Activated naive CD8-positive, alpha-beta T cell treated with anti-CD3 and anti-CD28 coated beads, Interleukin-2, amount 10 ng/mL, durations not matched to agents 7 days and 5 days (primary cell): ENCODE measurements at regions not wholly inside any gene's neighbourhood (a gene's known extent, or its start where the extent isn't known, plus 50 kb on each side); places are given as distances from the start of the nearest gene placed in this dataset.

Experiments used
- ATAC-seq: fragments of 150-1000 bp; cut with Tn5 transposase; one replicate; pipeline ENCODE4 v1.10.0; 2021; ENCODE audit warnings: low read depth, moderate library complexity
- POLR2A ChIA-PET: fragments of 350-600 bp; sonication (Branson Sonifier 250); formaldehyde crosslinking; loops from one replicate; lab custom pipeline; 2021; ENCODE audit warnings: antibody characterized with exemption; lab: Charles Lee
- DNase-seq: peaks from one replicate; pipeline ENCODE4 v3.0.0; 2021
- H3K27ac Mint-ChIP-seq: one replicate; pipeline ENCODE4 v1.8.0; 2022; ENCODE audit warnings: mild to moderate bottlenecking, mixed read lengths
- H3K27me3 Mint-ChIP-seq: one replicate; pipeline ENCODE4 v1.8.0; 2022; ENCODE audit warnings: mild to moderate bottlenecking, moderate library complexity, mixed read lengths
- H3K36me3 Mint-ChIP-seq: one replicate; pipeline ENCODE4 v1.8.0; 2021; ENCODE audit warnings: mild to moderate bottlenecking, mixed read lengths
- H3K4me1 Mint-ChIP-seq: one replicate; pipeline ENCODE4 v1.8.0; 2021; ENCODE audit warnings: mixed read lengths
- H3K4me3 Mint-ChIP-seq: one replicate; pipeline ENCODE4 v1.8.0; 2022; ENCODE audit warnings: mild to moderate bottlenecking, moderate library complexity, mixed read lengths
- H3K9me3 Mint-ChIP-seq: one replicate; pipeline ENCODE4 v1.8.0; 2021; ENCODE audit warnings: mixed read lengths

- H3K9me3 Mint-ChIP-seq = peaks cover 3% of the 10 kb centered on the region
- peaks cover 18% of the 10 kb centered on the region for H3K27me3 Mint-ChIP-seq
- DNase-seq (no peak), ATAC-seq (no peak)
- H3K4me1 Mint-ChIP-seq = no peaks in the 10 kb centered on the region
- no peaks in the 10 kb centered on the region for H3K36me3 Mint-ChIP-seq
- POLR2A ChIA-PET = no interaction called here
- H3K27ac Mint-ChIP-seq = no peak overlapping the region
- no peak overlapping the region for H3K4me3 Mint-ChIP-seq
Measured at GRCh38 chr15:39118510-39118909, 462.4 kb upstream of the THBS1 start.

- Mint-ChIP-seq H3K27me3 (peaks cover 16% of the 10 kb centered on the region), H3K36me3 (no peaks in the 10 kb centered on the region), H3K4me1 (peaks cover 9% of the 10 kb centered on the region), H3K27ac (no peak overlapping the region), H3K4me3 (no peak overlapping the region), H3K9me3 (no peaks in the 10 kb centered on the region)
- ATAC-seq (no peak), DNase-seq (no peak)
- POLR2A ChIA-PET = no interaction called here
Measured at GRCh38 chr15:39124155-39124552, 456.7 kb upstream of the THBS1 start.

GRCh38 chr15:39124553-39125171 lies 456.2 kb upstream of the THBS1 start:
- DNase-seq (no peak), ATAC-seq (no peak)
- POLR2A ChIA-PET = no interaction called here
- Mint-ChIP-seq H3K4me1 (peaks cover 9% of the 10 kb centered on the region), H3K9me3 (no peaks in the 10 kb centered on the region), H3K4me3 (no peak overlapping the region), H3K36me3 (no peaks in the 10 kb centered on the region), H3K27ac (no peak overlapping the region), H3K27me3 (peaks cover 14% of the 10 kb centered on the region)

GRCh38 chr15:39125226-39125625 lies 455.7 kb upstream of the THBS1 start:
- Mint-ChIP-seq H3K4me1 (peaks cover 9% of the 10 kb centered on the region), H3K27me3 (peaks cover 11% of the 10 kb centered on the region), H3K4me3 (no peak overlapping the region), H3K9me3 (no peaks in the 10 kb centered on the region), H3K27ac (no peak overlapping the region), H3K36me3 (no peaks in the 10 kb centered on the region)
- DNase-seq = no peak
- ATAC-seq = no peak
- POLR2A ChIA-PET = no interaction called here

GRCh38 chr15:39125904-39126303 lies 455.0 kb upstream of the THBS1 start:
- POLR2A ChIA-PET = no interaction called here
- DNase-seq (peak; percentile 30), ATAC-seq (no peak)
- H3K27ac Mint-ChIP-seq = no peak overlapping the region
- peaks cover under 1% of the 10 kb centered on the region for H3K36me3 Mint-ChIP-seq
- H3K4me3 Mint-ChIP-seq = no peak overlapping the region
- H3K4me1 Mint-ChIP-seq = peaks cover 9% of the 10 kb centered on the region
- peaks cover under 1% of the 10 kb centered on the region for H3K9me3 Mint-ChIP-seq
- peaks cover 12% of the 10 kb centered on the region for H3K27me3 Mint-ChIP-seq

GRCh38 chr15:39127151-39127790 lies 453.6 kb upstream of the THBS1 start:
- H3K4me3 Mint-ChIP-seq = no peak overlapping the region
- H3K9me3 Mint-ChIP-seq = peaks cover 1% of the 10 kb centered on the region
- POLR2A ChIA-PET = no interaction called here
- peaks cover 9% of the 10 kb centered on the region for H3K4me1 Mint-ChIP-seq
- peaks cover 2% of the 10 kb centered on the region for H3K36me3 Mint-ChIP-seq
- no peak for DNase-seq
- H3K27ac Mint-ChIP-seq = no peak overlapping the region
- no peak for ATAC-seq
- H3K27me3 Mint-ChIP-seq = peaks cover 21% of the 10 kb centered on the region

- H3K27me3 Mint-ChIP-seq = peaks cover 22% of the 10 kb centered on the region
- peak; percentile 45 for ATAC-seq
- peaks cover 2% of the 10 kb centered on the region for H3K36me3 Mint-ChIP-seq
- peaks cover 1% of the 10 kb centered on the region for H3K9me3 Mint-ChIP-seq
- H3K27ac Mint-ChIP-seq = no peak overlapping the region
- DNase-seq = no peak
- POLR2A ChIA-PET = no interaction called here
- peaks cover 9% of the 10 kb centered on the region for H3K4me1 Mint-ChIP-seq
- no peak overlapping the region for H3K4me3 Mint-ChIP-seq
Measured at GRCh38 chr15:39127925-39128617, 452.8 kb upstream of the THBS1 start.

- Mint-ChIP-seq H3K4me3 (no peak overlapping the region), H3K9me3 (peaks cover 1% of the 10 kb centered on the region), H3K4me1 (peaks cover 9% of the 10 kb centered on the region), H3K27me3 (peaks cover 24% of the 10 kb centered on the region), H3K36me3 (peaks cover 2% of the 10 kb centered on the region), H3K27ac (no peak overlapping the region)
- POLR2A ChIA-PET = no interaction called here
- no peak for ATAC-seq
- no peak for DNase-seq
Measured at GRCh38 chr15:39128746-39129145, 452.1 kb upstream of the THBS1 start.

- no peak for DNase-seq
- peaks cover 20% of the 10 kb centered on the region for H3K27me3 Mint-ChIP-seq
- peaks cover 1% of the 10 kb centered on the region for H3K9me3 Mint-ChIP-seq
- POLR2A ChIA-PET = no interaction called here
- no peak overlapping the region for H3K4me3 Mint-ChIP-seq
- no peak for ATAC-seq
- H3K36me3 Mint-ChIP-seq = peaks cover 2% of the 10 kb centered on the region
- H3K4me1 Mint-ChIP-seq = peaks cover 9% of the 10 kb centered on the region
- H3K27ac Mint-ChIP-seq = no peak overlapping the region
Measured at GRCh38 chr15:39130556-39131379, 450.1 kb upstream of the THBS1 start.

GRCh38 chr15:39131609-39132008 lies 449.3 kb upstream of the THBS1 start:
- DNase-seq = no peak
- H3K4me3 Mint-ChIP-seq = no peak overlapping the region
- no peak for ATAC-seq
- H3K4me1 Mint-ChIP-seq = peaks cover 4% of the 10 kb centered on the region
- H3K36me3 Mint-ChIP-seq = peaks cover 2% of the 10 kb centered on the region
- H3K9me3 Mint-ChIP-seq = peaks cover 1% of the 10 kb centered on the region
- H3K27me3 Mint-ChIP-seq = peaks cover 20% of the 10 kb centered on the region
- POLR2A ChIA-PET = no interaction called here
- H3K27ac Mint-ChIP-seq = no peak overlapping the region

GRCh38 chr15:39132070-39132469 lies 448.8 kb upstream of the THBS1 start:
- POLR2A ChIA-PET = no interaction called here
- Mint-ChIP-seq H3K27ac (no peak overlapping the region), H3K27me3 (peaks cover 23% of the 10 kb centered on the region), H3K9me3 (peaks cover 1% of the 10 kb centered on the region), H3K4me1 (peaks cover 4% of the 10 kb centered on the region), H3K36me3 (peaks cover 2% of the 10 kb centered on the region), H3K4me3 (no peak overlapping the region)
- ATAC-seq = no peak
- DNase-seq = no peak

GRCh38 chr15:39132954-39133600 lies 447.8 kb upstream of the THBS1 start:
- peaks cover 1% of the 10 kb centered on the region for H3K9me3 Mint-ChIP-seq
- DNase-seq (no peak), ATAC-seq (no peak)
- H3K27me3 Mint-ChIP-seq = peaks cover 24% of the 10 kb centered on the region
- H3K27ac Mint-ChIP-seq = no peak overlapping the region
- POLR2A ChIA-PET = no interaction called here
- H3K4me3 Mint-ChIP-seq = no peak overlapping the region
- peaks cover 4% of the 10 kb centered on the region for H3K4me1 Mint-ChIP-seq
- peaks cover 2% of the 10 kb centered on the region for H3K36me3 Mint-ChIP-seq

- Mint-ChIP-seq H3K4me3 (no peak overlapping the region), H3K27me3 (peaks cover 27% of the 10 kb centered on the region), H3K36me3 (peaks cover 2% of the 10 kb centered on the region), H3K4me1 (no peaks in the 10 kb centered on the region), H3K9me3 (peaks cover 1% of the 10 kb centered on the region), H3K27ac (no peak overlapping the region)
- DNase-seq (no peak), ATAC-seq (no peak)
- POLR2A ChIA-PET = no interaction called here
Measured at GRCh38 chr15:39134282-39134681, 446.6 kb upstream of the THBS1 start.
